ENCODE measurements at regions not wholly inside any gene's neighbourhood (a gene's known extent, or its start where the extent isn't known, plus 50 kb on each side); places are given as distances from the start of the nearest gene placed in this dataset.

DNA sequence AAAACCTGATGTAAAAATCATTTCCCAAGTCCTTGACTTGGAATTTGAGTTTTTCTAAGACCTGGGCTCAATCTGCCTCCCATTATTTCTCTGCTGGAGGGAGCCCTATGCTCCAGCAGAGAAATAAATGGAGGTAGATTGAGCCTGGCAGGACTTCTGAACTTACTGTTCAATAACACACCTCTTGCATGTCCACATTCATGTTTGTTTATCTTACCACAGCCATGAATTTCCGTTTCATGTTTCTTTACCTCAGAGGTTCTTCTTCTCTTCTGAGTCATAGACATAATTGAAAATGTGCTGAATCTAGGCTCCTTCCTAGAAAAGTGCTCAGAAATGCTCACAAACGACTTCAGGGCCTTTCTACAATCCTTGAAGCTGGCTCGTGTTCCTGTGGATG is 170.8 kb downstream of the PMAIP1 start:
- H3K27ac ChIP-seq (ENCODE audit: insufficient read depth, low read length) = no peak overlapping the region
- no peaks in the 10 kb centered on the region for H3K27me3 ChIP-seq (ENCODE audit: control insufficient read depth, insufficient read depth, low read length)
- no peak overlapping the region for H3K4me2 ChIP-seq (ENCODE audit: extremely low read depth, insufficient read depth, low read length)
- TF ChIP-seq EZH2 (IDR thresholded peaks at IDR 0.05; ENCODE audit: low read length, missing control alignments) = no peak
- TF ChIP-seq, protein P1, sequence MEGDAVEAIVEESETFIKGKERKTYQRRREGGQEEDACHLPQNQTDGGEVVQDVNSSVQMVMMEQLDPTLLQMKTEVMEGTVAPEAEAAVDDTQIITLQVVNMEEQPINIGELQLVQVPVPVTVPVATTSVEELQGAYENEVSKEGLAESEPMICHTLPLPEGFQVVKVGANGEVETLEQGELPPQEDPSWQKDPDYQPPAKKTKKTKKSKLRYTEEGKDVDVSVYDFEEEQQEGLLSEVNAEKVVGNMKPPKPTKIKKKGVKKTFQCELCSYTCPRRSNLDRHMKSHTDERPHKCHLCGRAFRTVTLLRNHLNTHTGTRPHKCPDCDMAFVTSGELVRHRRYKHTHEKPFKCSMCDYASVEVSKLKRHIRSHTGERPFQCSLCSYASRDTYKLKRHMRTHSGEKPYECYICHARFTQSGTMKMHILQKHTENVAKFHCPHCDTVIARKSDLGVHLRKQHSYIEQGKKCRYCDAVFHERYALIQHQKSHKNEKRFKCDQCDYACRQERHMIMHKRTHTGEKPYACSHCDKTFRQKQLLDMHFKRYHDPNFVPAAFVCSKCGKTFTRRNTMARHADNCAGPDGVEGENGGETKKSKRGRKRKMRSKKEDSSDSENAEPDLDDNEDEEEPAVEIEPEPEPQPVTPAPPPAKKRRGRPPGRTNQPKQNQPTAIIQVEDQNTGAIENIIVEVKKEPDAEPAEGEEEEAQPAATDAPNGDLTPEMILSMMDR (conservative IDR thresholded peaks at IDR 0.05 in 1 of 2, IDR thresholded peaks at IDR 0.05 in 1 of 2; ENCODE audit: low read depth in 1 of 2, low read length in 2 of 2) = no peak
- no peaks in the 10 kb centered on the region for H4K20me1 ChIP-seq (ENCODE audit: control insufficient read depth, extremely low read depth, insufficient read depth, low read length)
- no peaks in the 10 kb centered on the region for H3K9me3 ChIP-seq (ENCODE audit: control insufficient read depth, insufficient read depth, low read depth, low read length)
- no peak overlapping the region for H3K9ac ChIP-seq (ENCODE audit: insufficient read depth, low read length)
- no peaks in the 10 kb centered on the region for H3K79me2 ChIP-seq (ENCODE audit: control insufficient read depth, insufficient read depth, low read length)
- peak in 1 of 2 donors; percentile 50 for DNase-seq (ENCODE audit: low read depth in 2 of 2)
- no peak overlapping the region for H2AFZ ChIP-seq (ENCODE audit: low read length)
- H3K4me1 ChIP-seq (ENCODE audit: control insufficient read depth, extremely low read depth, insufficient read depth, low read length) = no peaks in the 10 kb centered on the region
- H3K36me3 ChIP-seq (ENCODE audit: control insufficient read depth, insufficient read depth, low read length) = no peaks in the 10 kb centered on the region
- H3K4me3 ChIP-seq (replicated peaks in 1 of 4; ENCODE audit: control extremely low read depth in 1 of 4, insufficient read depth in 1 of 4, low read depth in 3 of 4, low read length in 4 of 4) = no peak overlapping the region

DNA sequence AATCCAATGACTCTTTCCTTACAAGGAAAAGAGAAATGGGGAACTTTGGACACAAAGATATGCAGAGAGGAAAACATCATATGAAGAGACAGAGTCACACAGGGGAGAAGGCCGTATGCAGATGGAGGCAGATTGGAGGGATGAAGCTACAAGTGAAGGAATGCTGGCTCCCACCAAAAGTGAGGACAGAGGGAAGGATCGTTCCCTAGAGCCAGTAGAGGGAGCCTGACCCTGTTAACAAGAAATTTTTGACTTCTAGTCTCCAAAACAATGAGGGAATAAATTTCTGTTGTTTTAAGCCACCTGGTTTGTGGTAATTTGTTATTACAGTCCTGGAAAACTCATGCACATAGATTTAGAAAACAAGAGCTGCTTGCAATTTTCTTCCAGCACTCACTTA is 169.3 kb downstream of the PMAIP1 start:
- Histone ChIP-seq H3K4me3 (replicated peaks in 1 of 4; ENCODE audit: control extremely low read depth in 1 of 4, insufficient read depth in 1 of 4, low read depth in 3 of 4, low read length in 4 of 4) (no peak overlapping the region), H3K9me3 (ENCODE audit: control insufficient read depth, insufficient read depth, low read depth, low read length) (no peaks in the 10 kb centered on the region)
- TF ChIP-seq, protein P1 (conservative IDR thresholded peaks at IDR 0.05 in 1 of 2, IDR thresholded peaks at IDR 0.05 in 1 of 2; ENCODE audit: low read depth in 1 of 2, low read length in 2 of 2) = peak in 1 of 2 donors; percentile 29
- no peak for TF ChIP-seq EZH2 (IDR thresholded peaks at IDR 0.05; ENCODE audit: low read length, missing control alignments)

DNA sequence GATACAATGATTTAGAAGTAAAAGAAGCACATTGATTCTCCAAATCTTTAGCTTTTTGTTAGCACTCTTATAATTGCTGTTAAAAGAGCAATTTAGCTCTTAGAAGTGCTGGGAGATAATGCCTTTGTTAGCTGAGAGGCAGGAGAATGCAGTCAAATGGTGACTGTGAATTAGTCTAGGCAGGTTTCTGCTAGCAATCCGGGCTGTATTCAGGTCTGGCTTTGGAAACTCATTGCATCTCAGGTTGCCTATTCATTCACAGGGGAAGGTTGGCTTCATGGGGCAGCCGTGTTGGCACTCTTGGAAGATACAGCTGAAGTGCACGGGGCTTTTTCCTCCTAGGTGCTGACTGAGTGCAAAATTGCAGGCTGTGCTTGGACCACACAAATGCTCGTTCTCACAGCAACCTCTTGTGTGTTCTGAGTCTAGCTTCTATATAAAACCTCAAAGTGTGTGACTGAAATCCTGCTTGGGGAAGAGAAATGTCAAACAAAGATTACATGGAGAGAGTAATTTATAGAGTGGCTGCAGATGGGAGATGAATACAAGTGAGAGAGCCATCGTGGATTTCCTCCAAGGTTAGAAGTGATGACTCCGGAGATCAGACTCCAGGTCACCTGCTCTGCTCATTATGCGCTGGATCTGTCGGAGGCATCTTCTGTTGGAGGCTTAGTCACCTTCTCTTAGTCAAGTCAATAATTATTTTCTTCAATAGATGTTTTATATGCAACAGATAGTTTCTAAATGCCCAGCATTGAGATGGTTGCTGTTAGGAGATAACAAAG is 167.8 kb downstream of the PMAIP1 start:
- no peaks in the 10 kb centered on the region for H3K36me3 ChIP-seq (ENCODE audit: control insufficient read depth, insufficient read depth, low read length)
- no peak overlapping the region for H2AFZ ChIP-seq (ENCODE audit: low read length)
- H3K4me1 ChIP-seq (ENCODE audit: control insufficient read depth, extremely low read depth, insufficient read depth, low read length) = no peaks in the 10 kb centered on the region
- TF ChIP-seq, protein P1 (conservative IDR thresholded peaks at IDR 0.05 in 1 of 2, IDR thresholded peaks at IDR 0.05 in 1 of 2; ENCODE audit: low read depth in 1 of 2, low read length in 2 of 2) = no peak
- TF ChIP-seq EZH2 (IDR thresholded peaks at IDR 0.05; ENCODE audit: low read length, missing control alignments) = no peak
- H3K4me2 ChIP-seq (ENCODE audit: extremely low read depth, insufficient read depth, low read length) = no peak overlapping the region
- no peaks in the 10 kb centered on the region for H3K9me3 ChIP-seq (ENCODE audit: control insufficient read depth, insufficient read depth, low read depth, low read length)
- H3K27me3 ChIP-seq (ENCODE audit: control insufficient read depth, insufficient read depth, low read length) = no peaks in the 10 kb centered on the region
- no peak overlapping the region for H3K4me3 ChIP-seq (replicated peaks in 1 of 4; ENCODE audit: control extremely low read depth in 1 of 4, insufficient read depth in 1 of 4, low read depth in 3 of 4, low read length in 4 of 4)
- no peaks in the 10 kb centered on the region for H3K79me2 ChIP-seq (ENCODE audit: control insufficient read depth, insufficient read depth, low read length)
- H3K27ac ChIP-seq (ENCODE audit: insufficient read depth, low read length) = no peak overlapping the region
- no peaks in the 10 kb centered on the region for H4K20me1 ChIP-seq (ENCODE audit: control insufficient read depth, extremely low read depth, insufficient read depth, low read length)
- H3K9ac ChIP-seq (ENCODE audit: insufficient read depth, low read length) = no peak overlapping the region
- DNase-seq (ENCODE audit: low read depth in 2 of 2) = peak in 1 of 2 donors; percentile 7

More for the DNA sequence above, 169.3 kb downstream of the PMAIP1 start:
- Histone ChIP-seq H3K4me2 (ENCODE audit: extremely low read depth, insufficient read depth, low read length) (no peak overlapping the region), H3K36me3 (ENCODE audit: control insufficient read depth, insufficient read depth, low read length) (no peaks in the 10 kb centered on the region), H4K20me1 (ENCODE audit: control insufficient read depth, extremely low read depth, insufficient read depth, low read length) (no peaks in the 10 kb centered on the region), H3K4me1 (ENCODE audit: control insufficient read depth, extremely low read depth, insufficient read depth, low read length) (no peaks in the 10 kb centered on the region), H3K27me3 (ENCODE audit: control insufficient read depth, insufficient read depth, low read length) (no peaks in the 10 kb centered on the region), H3K27ac (ENCODE audit: insufficient read depth, low read length) (no peak overlapping the region), H3K79me2 (ENCODE audit: control insufficient read depth, insufficient read depth, low read length) (no peaks in the 10 kb centered on the region), H2AFZ (ENCODE audit: low read length) (no peak overlapping the region), H3K9ac (ENCODE audit: insufficient read depth, low read length) (no peak overlapping the region)
- DNase-seq (ENCODE audit: low read depth in 2 of 2) = no peak
